GM12878 (cell line): ENCODE measurements at regions not wholly inside any gene's neighbourhood (a gene's known extent, or its start where the extent isn't known, plus 50 kb on each side); places are given as distances from the start of the nearest gene placed in this dataset.

ENCODE experiments used
- ATAC-seq: fragments of 200-7000 bp; cut with Tn5 transposase; 3 replicates; pipeline ENCODE4 v1.9.1; 2020; ENCODE audit warnings: mild to moderate bottlenecking, moderate library complexity
- BruUV-seq: library from RNA; stranded (reverse); fragments of 400-500 nt; replicated peaks from 2 replicates; lab custom pipeline; 2021; lab: Mats Ljungman, UMichigan
- CTCF ChIA-PET: fragments of 300-600 bp; sonication (Branson Sonifier 250); formaldehyde crosslinking; extraction: SDS; loops from one replicate; lab custom pipeline; 2021; ENCODE audit warnings: inconsistent platforms; lab: Yijun Ruan, JAX
- POLR2A ChIA-PET: fragments of 350-600 bp; formaldehyde crosslinking; extraction: SDS; loops from one replicate; lab custom pipeline; 2021; ENCODE audit warnings: inconsistent platforms; lab: Charles Lee
- RAD21 ChIA-PET: fragments of 300-600 bp; sonication (Branson Sonifier 250); formaldehyde crosslinking; loops from one replicate; lab custom pipeline; 2023; ENCODE audit warnings: antibody characterized with exemption; ENCODE audit not compliant: unreplicated experiment; lab: Charles Lee
- SMC1A ChIA-PET: fragments of 300-600 bp; sonication (Branson Sonifier 250); formaldehyde crosslinking; loops from one replicate; lab custom pipeline; 2023; ENCODE audit not compliant: unreplicated experiment, uncharacterized antibody; lab: Charles Lee
- DNase-seq: peaks from one replicate; pipeline ENCODE4 v3.0.0-alpha.2; 2011; ENCODE audit warnings: low read depth, low spot score
- FAIRE-seq: peaks from 3 replicates; lab custom pipeline; 2011; peaks lifted over from hg19 to GRCh38; lab: Jason Lieb, UNC
- H2AFZ ChIP-seq: 2 replicates; pipeline ENCODE4 v1.6.0; 2011; ENCODE audit warnings: low read depth, low read length, control low read depth; ENCODE audit not compliant: control insufficient read depth
- H3K27ac ChIP-seq: 2 replicates; pipeline ENCODE4 v1.5.1; 2011; ENCODE audit warnings: control low read depth; ENCODE audit not compliant: control insufficient read depth, insufficient read depth
- H3K27me3 ChIP-seq, 2 experiments: replicated peaks in 1 of 2; 2 replicates each; pipeline versions ENCODE4 v1.6.0 to v1.6.1; 2011; ENCODE audit warnings: low read length in 1 of 2; ENCODE audit not compliant: control insufficient read depth in 2 of 2, insufficient read depth in 2 of 2
- H3K36me3 ChIP-seq, 2 experiments: 2 replicates each; pipeline ENCODE4 v1.5.1; 2011; ENCODE audit warnings: low read length in 1 of 2; ENCODE audit not compliant: control insufficient read depth in 2 of 2, insufficient read depth in 2 of 2
- H3K4me1 ChIP-seq: 2 replicates; pipeline ENCODE4 v1.6.1; 2011; ENCODE audit warnings: mild to moderate bottlenecking, low read length, moderate library complexity, mixed read lengths; ENCODE audit not compliant: control insufficient read depth, insufficient read depth
- H3K4me2 ChIP-seq: 2 replicates; pipeline ENCODE4 v1.6.0; 2011; ENCODE audit warnings: control low read depth; ENCODE audit not compliant: control insufficient read depth, insufficient read depth
- H3K4me3 ChIP-seq: fragments of 200-600 bp; sonication (generic); 2 replicates; pipeline ENCODE4 v1.5.1; 2016
- H3K79me2 ChIP-seq: 2 replicates; pipeline ENCODE4 v1.6.0; 2011; ENCODE audit warnings: low read length; ENCODE audit not compliant: control insufficient read depth, insufficient read depth
- H3K9ac ChIP-seq: 2 replicates; pipeline ENCODE4 v1.8.0; 2011; ENCODE audit warnings: low read length, control low read depth, mixed read lengths; ENCODE audit not compliant: control insufficient read depth, insufficient read depth
- H3K9me3 ChIP-seq: replicated peaks from 3 replicates; pipeline ENCODE4 v1.5.1; 2011; ENCODE audit warnings: mild to moderate bottlenecking, low read length; ENCODE audit not compliant: control insufficient read depth, insufficient read depth
- H4K20me1 ChIP-seq: 2 replicates; pipeline ENCODE4 v1.6.0; 2011; ENCODE audit not compliant: control insufficient read depth, insufficient read depth
- BRCA1 ChIP-seq: IDR thresholded peaks from 2 replicates; pipeline ENCODE4 v1.6.1; 2011; ENCODE audit warnings: low read depth, low read length, improper control_type of control experiment
- CBX3 ChIP-seq: fragments of 200-600 bp; sonication (generic); IDR thresholded peaks from 2 replicates; pipeline ENCODE4 v1.6.1; 2016; ENCODE audit warnings: low read depth, borderline replicate concordance
- CREB1 ChIP-seq: IDR thresholded peaks from 2 replicates; pipeline ENCODE4 v1.6.1; 2012; ENCODE audit warnings: low read depth, mild to moderate bottlenecking, inconsistent platforms
- KDM1A ChIP-seq: fragments of 200-600 bp; sonication (generic); IDR thresholded peaks from 2 replicates; pipeline ENCODE4 v1.6.1; 2016; ENCODE audit warnings: borderline replicate concordance
- MXI1 ChIP-seq: fragments of 150-350 bp; IDR thresholded peaks from 2 replicates; pipeline ENCODE4 v1.6.1; 2011; ENCODE audit warnings: low read depth, mild to moderate bottlenecking, inconsistent platforms, low read length, improper control_type of control experiment
- NFYB ChIP-seq: IDR thresholded peaks from 2 replicates; pipeline ENCODE4 v1.6.1; 2011; ENCODE audit warnings: low read depth, mild to moderate bottlenecking, low read length, improper control_type of control experiment, moderate library complexity; ENCODE audit not compliant: insufficient read depth
- PKNOX1 ChIP-seq: fragments of 450-650 bp; IDR thresholded peaks from 2 replicates; pipeline ENCODE4 v1.6.1; 2016; ENCODE audit warnings: mild to moderate bottlenecking
- RBBP5 ChIP-seq: fragments of 200-600 bp; sonication (generic); conservative IDR thresholded peaks from 2 replicates; pipeline ENCODE4 v1.6.1; 2016
- SIX5 ChIP-seq: IDR thresholded peaks from 2 replicates; pipeline ENCODE4 v1.6.1; 2011; ENCODE audit warnings: mild to moderate bottlenecking, low read depth, low read length, moderate library complexity; ENCODE audit not compliant: severe bottlenecking
- SMAD5 ChIP-seq: IDR thresholded peaks from 2 replicates; pipeline ENCODE4 v1.6.1; 2016; ENCODE audit warnings: antibody characterized with exemption, low read depth
- SUZ12 ChIP-seq: fragments of 200-600 bp; sonication (generic); IDR thresholded peaks from one replicate; pipeline ENCODE4 v1.6.1; 2018; ENCODE audit warnings: antibody characterized with exemption, mild to moderate bottlenecking; ENCODE audit not compliant: unreplicated experiment
- USF1 ChIP-seq: IDR thresholded peaks from 2 replicates; pipeline ENCODE4 v1.6.1; 2011; ENCODE audit warnings: borderline replicate concordance, low read depth, mild to moderate bottlenecking, moderate library complexity, mixed read lengths, low read length; ENCODE audit not compliant: insufficient read depth; ENCODE audit errors: extremely low read length
- ZBED1 ChIP-seq: IDR thresholded peaks from 2 replicates; pipeline ENCODE4 v1.6.1; 2016; ENCODE audit warnings: borderline replicate concordance
- ZNF622 ChIP-seq: fragments of 450-650 bp; IDR thresholded peaks from 2 replicates; pipeline ENCODE4 v1.6.1; 2017; ENCODE audit warnings: mild to moderate bottlenecking, inconsistent platforms
- ZNF687 ChIP-seq: fragments of 450-650 bp; IDR thresholded peaks from 2 replicates; pipeline ENCODE4 v1.6.1; 2017; ENCODE audit warnings: mild to moderate bottlenecking, moderate library complexity
- WGBS: methylation state at CpG from one replicate; pipeline ENCODE4 v1.1.6; 2016; ENCODE audit warnings: low lambda C conversion rate; ENCODE audit not compliant: insufficient replicate concordance, insufficient coverage; ENCODE audit errors: missing lambda C conversion rate; 5-methylcytosine and 5-hydroxymethylcytosine counted together
- in situ Hi-C: fragments of 300-500 bp; cut with MboI; formaldehyde crosslinking; loops from 9 replicates; pipeline ENCODE4 v1.14.3; 2018; ENCODE audit warnings: mixed read lengths
- intact Hi-C: fragments of 100-400 bp; cut with micrococcal nuclease; formaldehyde crosslinking; loops from one replicate; pipeline ENCODE4 v1.14.2; 2022; ENCODE audit not compliant: unreplicated experiment

GRCh38 chr20:7463290-7463689, 477.0 kb downstream of the HAO1 start (continued):
- TF ChIP-seq PKNOX1: no peak
- TF ChIP-seq ZNF622: no peak
- no peak for TF ChIP-seq CREB1
- no peak for TF ChIP-seq BRCA1
- TF ChIP-seq USF1: no peak
- TF ChIP-seq SUZ12: no peak

- Histone ChIP-seq H3K4me2 (no peak overlapping the region), H3K4me1 (no peaks in the 10 kb centered on the region), H4K20me1 (no peaks in the 10 kb centered on the region), H2AFZ (no peak overlapping the region), H3K27ac (no peak overlapping the region), H3K79me2 (no peaks in the 10 kb centered on the region), H3K9me3 (no peaks in the 10 kb centered on the region), H3K27me3 (no peaks in the 10 kb centered on the region), H3K36me3 (no peaks in the 10 kb centered on the region), H3K4me3 (no peak overlapping the region), H3K9ac (no peak overlapping the region)
- FAIRE-seq (no peak), DNase-seq (no peak), ATAC-seq (no peak)
- RAD21 ChIA-PET: no interaction called here
- intact Hi-C loops (no loop called here), in situ Hi-C loops (no loop called here)
- POLR2A ChIA-PET: no interaction called here
- BruUV-seq: no TSS peak
- WGBS: 0% methylated on average over 2 of the region's 2 CpGs
- SMC1A ChIA-PET: no interaction called here
- CTCF ChIA-PET: no interaction called here
- TF ChIP-seq ZBED1: no peak
- TF ChIP-seq NFYB: no peak
- TF ChIP-seq RBBP5: no peak
- no peak for TF ChIP-seq SMAD5
- TF ChIP-seq SIX5: no peak
- no peak for TF ChIP-seq KDM1A
- no peak for TF ChIP-seq SUZ12
- TF ChIP-seq MXI1: no peak
- no peak for TF ChIP-seq CBX3
- TF ChIP-seq ZNF687: no peak
Measured at GRCh38 chr20:7470912-7471311, 469.3 kb downstream of the HAO1 start.
